HEK293T (cell line): ENCODE measurements at regions not wholly inside any gene's neighbourhood (a gene's known extent, or its start where the extent isn't known, plus 50 kb on each side); places are given as distances from the start of the nearest gene placed in this dataset.

ENCODE experiments used
- ARNT ChIP-seq: fragments of 450-650 bp; IDR thresholded peaks from 2 replicates; pipeline ENCODE4 v1.6.1; 2017; ENCODE audit warnings: mild to moderate bottlenecking
- ELF4 ChIP-seq: fragments of 450-650 bp; IDR thresholded peaks from 2 replicates; pipeline ENCODE4 v1.6.1; 2017; ENCODE audit warnings: antibody characterized with exemption
- FOXK2 ChIP-seq: fragments of 450-650 bp; IDR thresholded peaks from 2 replicates; pipeline ENCODE4 v1.6.1; 2016; ENCODE audit warnings: mild to moderate bottlenecking
- L3MBTL2 ChIP-seq: fragments of 450-650 bp; conservative IDR thresholded peaks from 2 replicates; pipeline ENCODE4 v1.6.1; 2016; ENCODE audit warnings: mild to moderate bottlenecking
- PKNOX1 ChIP-seq: fragments of 450-650 bp; IDR thresholded peaks from 2 replicates; pipeline ENCODE4 v1.6.1; 2016
- SP1 ChIP-seq: fragments of 450-650 bp; IDR thresholded peaks from 2 replicates; pipeline ENCODE4 v1.6.1; 2017
- SUZ12 ChIP-seq: fragments of 450-650 bp; IDR thresholded peaks from 2 replicates; pipeline ENCODE4 v1.6.1; 2016; ENCODE audit warnings: mild to moderate bottlenecking
- TARDBP ChIP-seq: fragments of 450-650 bp; IDR thresholded peaks from 2 replicates; pipeline ENCODE4 v1.6.1; 2016
- ZNF384 ChIP-seq: fragments of 450-650 bp; IDR thresholded peaks from 2 replicates; pipeline ENCODE4 v1.6.1; 2016

- no peak for TF ChIP-seq SUZ12
- TF ChIP-seq SP1: no peak
- TF ChIP-seq ELF4: no peak
- TF ChIP-seq ZNF384: no peak
- no peak for TF ChIP-seq PKNOX1
- TF ChIP-seq ARNT: no peak
- no peak for TF ChIP-seq FOXK2
- TF ChIP-seq L3MBTL2: no peak
- TF ChIP-seq TARDBP: no peak
Observed at GRCh38 chr6:170080828-170081371, 210.0 kb downstream of the DLL1 start.
